DMS153 treated with DMSO at 0.1 percent for 48 hours (cell line): ENCODE measurements at regions not wholly inside any gene's neighbourhood (a gene's known extent, or its start where the extent isn't known, plus 50 kb on each side); places are given as distances from the start of the nearest gene placed in this dataset.
"Not testable (repeated sequence)": the region's sequence is repeated elsewhere in the genome, so short reads cannot be mapped to it uniquely, and the experiment has no call there.

Experiments
- DNase-seq: peaks from one replicate; lab custom pipeline; 2025; ENCODE audit not compliant: unreplicated experiment; lab: John Stamatoyannopoulos, UW

GRCh38 chr15:77881950-77882349, 195.6 kb downstream of the TBC1D2B start:
- no peak for DNase-seq

- DNase-seq = not testable (repeated sequence)
Observed at GRCh38 chr15:77881535-77881934, 196.0 kb downstream of the TBC1D2B start.

- not testable (repeated sequence) for DNase-seq
Observed at GRCh38 chr15:77879466-77879865, 198.0 kb downstream of the TBC1D2B start.

GRCh38 chr15:77877869-77878577, 199.5 kb downstream of the TBC1D2B start:
- DNase-seq = no peak

GRCh38 chr15:77876107-77876820, 201.2 kb downstream of the TBC1D2B start:
- DNase-seq = not testable (repeated sequence)

- peak; percentile 0 for DNase-seq
Observed at GRCh38 chr15:77875066-77875721, 202.3 kb downstream of the TBC1D2B start.

- DNase-seq = no peak
Observed at GRCh38 chr15:77874063-77874462, 203.4 kb downstream of the TBC1D2B start.

- not testable (repeated sequence) for DNase-seq
Observed at GRCh38 chr15:77872521-77873425, 204.7 kb downstream of the TBC1D2B start.

GRCh38 chr15:77871852-77872371, 205.6 kb downstream of the TBC1D2B start:
- no peak for DNase-seq

- DNase-seq = peak; percentile 1
Observed at GRCh38 chr15:77870195-77871065, 207.1 kb downstream of the TBC1D2B start.

GRCh38 chr15:77869021-77869895, 208.3 kb downstream of the TBC1D2B start:
- DNase-seq = no peak

- peak; percentile 0 for DNase-seq
Observed at GRCh38 chr15:77868048-77868629, 209.4 kb downstream of the TBC1D2B start.

- no peak for DNase-seq
Observed at GRCh38 chr15:77867266-77868047, 210.1 kb downstream of the TBC1D2B start.

GRCh38 chr15:77866596-77867125, 210.8 kb downstream of the TBC1D2B start:
- no peak for DNase-seq

GRCh38 chr15:77866186-77866585, 211.3 kb downstream of the TBC1D2B start:
- no peak for DNase-seq

- no peak for DNase-seq
Observed at GRCh38 chr15:77865701-77866100, 211.8 kb downstream of the TBC1D2B start.

- no peak for DNase-seq
Observed at GRCh38 chr15:77865106-77865610, 212.4 kb downstream of the TBC1D2B start.
